ENCODE measurements at regions not wholly inside any gene's neighbourhood (a gene's known extent, or its start where the extent isn't known, plus 50 kb on each side); places are given as distances from the start of the nearest gene placed in this dataset.

DNA sequence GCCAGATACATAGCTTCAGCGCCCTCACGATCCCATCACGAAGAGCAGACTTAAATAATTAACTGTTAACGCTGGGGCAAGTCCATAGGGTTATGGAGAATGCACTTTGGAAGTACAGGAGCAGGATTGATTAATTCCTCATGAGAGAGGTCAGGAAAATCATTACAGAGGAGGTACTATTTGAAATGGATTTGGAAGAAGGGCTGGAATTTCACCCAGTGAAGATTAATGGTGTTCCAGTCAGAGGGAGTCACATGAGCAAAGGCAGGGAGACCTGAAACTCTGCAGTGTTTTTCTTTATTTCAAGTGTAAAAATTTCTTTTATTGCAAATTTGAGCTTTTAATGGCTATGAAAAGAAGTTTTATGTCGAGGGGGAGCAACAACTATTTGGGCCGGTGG, 329.8 kb upstream of the GRM7 start:
- intact Hi-C loops (cut with micrococcal nuclease) = no loop called here

DNA sequence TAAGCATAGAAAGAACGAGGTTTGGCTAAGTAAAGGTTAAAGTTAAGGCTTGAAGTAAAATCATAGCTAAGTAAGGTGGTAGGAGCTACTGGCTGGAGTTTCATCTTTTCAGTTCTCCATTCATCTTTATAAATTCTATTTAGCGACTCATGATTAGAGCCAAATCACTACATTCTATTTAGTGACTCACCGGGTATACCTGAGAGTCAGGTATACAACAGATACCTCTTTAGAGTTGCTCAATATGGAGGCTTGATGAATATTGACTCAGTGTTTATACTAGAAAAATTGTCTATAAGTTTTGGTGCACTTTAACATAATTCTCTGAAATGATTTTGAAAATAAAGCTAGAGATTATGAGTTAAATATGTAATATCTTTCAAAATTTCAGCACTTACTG, 328.8 kb upstream of the GRM7 start:
- intact Hi-C loops (cut with micrococcal nuclease) = no loop called here

DNA sequence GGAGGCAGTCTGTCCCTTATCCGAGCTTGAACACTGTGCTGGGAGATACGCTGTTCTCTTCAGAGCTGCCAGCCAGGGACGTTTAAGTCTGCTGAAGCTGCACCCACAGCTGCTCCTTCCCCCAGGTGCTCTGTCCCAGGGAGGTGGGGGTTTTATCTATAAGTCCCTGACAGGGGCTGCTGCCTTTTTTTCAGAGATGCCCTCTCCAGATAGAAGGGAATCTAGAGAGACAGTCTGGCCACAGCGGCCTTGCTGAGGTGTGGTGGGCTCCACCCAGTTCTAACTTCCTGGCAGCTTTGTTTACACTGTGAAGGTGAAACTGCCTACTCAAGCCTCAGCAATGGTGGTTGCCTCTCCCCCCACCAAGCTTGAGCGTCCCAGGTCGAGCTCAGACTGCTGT, 319.9 kb upstream of the GRM7 start:
- intact Hi-C loops (cut with micrococcal nuclease) = no loop called here

DNA sequence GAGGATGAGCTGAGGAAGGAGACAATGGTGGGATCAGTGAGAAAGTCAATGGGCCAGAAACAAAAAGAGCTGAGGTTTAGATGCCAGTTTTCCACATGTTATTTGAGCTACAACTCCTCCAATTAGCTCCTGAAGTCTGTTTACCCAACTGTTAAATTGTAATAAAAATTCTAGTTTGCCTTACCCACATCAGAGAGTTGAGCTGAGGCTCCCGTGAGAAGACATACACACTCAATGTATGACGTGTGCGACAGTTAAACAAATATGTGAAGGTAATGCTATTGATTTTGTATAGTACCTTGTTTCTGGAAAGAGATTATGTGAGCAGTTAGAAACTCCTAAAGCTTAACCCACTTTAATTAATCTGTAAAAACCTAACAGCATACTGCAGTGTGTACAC, 318.1 kb upstream of the GRM7 start:
- intact Hi-C loops (cut with micrococcal nuclease) = no loop called here

DNA sequence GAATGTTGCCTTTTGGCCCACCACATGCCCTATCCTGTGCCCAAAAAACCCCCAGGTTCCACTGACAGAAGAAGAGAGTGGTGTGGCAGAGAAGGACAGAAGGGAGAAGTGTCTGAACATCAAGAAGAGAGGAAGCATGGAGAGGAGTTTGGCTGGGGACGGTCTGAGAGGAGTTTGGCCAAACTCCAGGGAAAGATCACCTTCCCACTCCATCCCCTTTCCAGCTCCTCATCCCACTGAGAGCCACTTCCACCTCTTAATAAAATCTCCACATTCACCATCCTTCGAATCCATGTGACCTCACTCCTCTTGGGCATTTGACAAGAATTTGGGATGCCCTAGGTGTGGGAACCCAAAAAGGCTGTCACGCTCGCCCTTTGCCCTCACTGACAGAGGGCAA, 311.6 kb upstream of the GRM7 start:
- intact Hi-C loops (cut with micrococcal nuclease) = no loop called here

DNA sequence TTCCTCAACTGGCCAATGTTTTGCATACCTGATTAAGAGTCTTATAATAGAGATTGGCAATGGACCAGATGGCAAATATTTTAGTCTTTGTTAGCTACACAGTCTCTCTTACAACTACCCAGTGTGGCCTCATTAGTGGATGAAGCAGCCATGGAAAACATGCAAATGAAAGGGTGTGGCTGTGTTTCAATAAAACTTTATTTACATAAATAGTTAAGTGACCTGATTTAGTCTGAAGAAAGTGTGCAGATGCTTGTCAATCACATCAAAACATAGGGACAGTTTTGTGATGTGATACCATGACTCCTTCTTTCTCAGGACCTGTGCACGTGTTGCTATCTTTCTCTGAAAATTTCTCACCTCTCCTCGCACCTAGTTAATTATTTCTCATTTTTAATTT, 309.8 kb upstream of the GRM7 start:
- intact Hi-C loops (cut with micrococcal nuclease) = loop anchor here (5.0 kb wide), 1 partner anchor 1081 kb away; no protein-coding TSS in a partner anchor

DNA sequence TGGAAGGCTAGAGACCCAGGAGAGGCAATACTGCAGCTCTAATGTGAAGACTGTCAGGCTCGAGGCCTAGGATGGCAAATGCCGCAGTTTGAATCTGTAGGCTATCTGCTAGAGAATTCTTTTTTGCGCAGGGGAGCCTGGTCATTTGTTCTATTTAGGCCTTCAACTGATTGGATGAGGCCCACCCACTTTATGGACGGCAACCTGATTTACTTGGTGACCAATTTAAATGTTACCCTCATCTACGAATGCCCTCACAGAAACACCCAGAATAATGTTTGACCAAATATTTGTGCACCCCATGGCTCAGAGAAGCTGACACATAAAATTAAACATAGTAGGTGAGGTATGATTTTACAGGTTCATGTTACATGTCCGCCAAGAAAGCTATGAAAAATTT, 300.7 kb upstream of the GRM7 start:
- intact Hi-C loops (cut with micrococcal nuclease) = no loop called here

DNA sequence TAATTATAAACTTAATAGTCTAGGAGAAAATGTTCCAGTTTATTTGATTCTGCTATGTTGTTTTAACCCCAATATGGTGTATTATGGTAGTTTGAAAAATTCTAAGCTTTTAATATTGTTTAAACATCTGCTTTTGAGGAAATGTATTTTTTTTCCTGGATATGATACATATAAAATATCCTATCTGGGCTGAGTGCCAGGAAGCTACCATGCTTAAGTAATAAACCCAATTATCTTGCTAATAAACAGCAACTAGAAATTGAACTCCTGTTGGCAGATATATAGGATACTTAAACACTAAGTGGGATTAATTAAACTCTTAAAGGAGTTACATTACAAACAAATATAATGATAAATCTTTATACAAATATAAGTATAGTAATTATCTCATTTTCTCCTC, 293.7 kb upstream of the GRM7 start:
- intact Hi-C loops (cut with micrococcal nuclease) = no loop called here

DNA sequence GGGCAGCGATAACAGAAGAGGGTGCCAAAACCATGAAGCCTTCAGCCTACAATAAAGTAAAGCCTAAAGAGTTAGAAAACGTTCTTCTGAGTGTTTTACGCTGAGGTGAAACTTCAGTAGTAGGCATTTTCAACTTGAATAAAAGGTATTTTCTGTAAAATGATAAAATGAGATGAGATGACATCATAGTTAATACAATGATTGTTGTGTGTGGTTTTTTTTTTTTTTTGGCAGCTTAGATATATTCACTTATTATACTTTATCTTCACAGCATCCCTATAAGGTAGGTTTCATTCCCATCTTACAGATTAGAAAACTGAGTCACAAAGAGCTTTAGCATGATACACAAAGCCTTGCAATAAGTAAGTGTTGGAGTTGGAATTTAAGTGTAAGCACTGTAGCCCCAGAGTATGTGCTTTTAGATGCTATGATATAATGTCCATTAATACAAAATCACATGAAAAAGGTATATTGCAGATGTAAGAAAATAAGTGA, 291.9 kb upstream of the GRM7 start:
- intact Hi-C loops (cut with micrococcal nuclease) = no loop called here

DNA sequence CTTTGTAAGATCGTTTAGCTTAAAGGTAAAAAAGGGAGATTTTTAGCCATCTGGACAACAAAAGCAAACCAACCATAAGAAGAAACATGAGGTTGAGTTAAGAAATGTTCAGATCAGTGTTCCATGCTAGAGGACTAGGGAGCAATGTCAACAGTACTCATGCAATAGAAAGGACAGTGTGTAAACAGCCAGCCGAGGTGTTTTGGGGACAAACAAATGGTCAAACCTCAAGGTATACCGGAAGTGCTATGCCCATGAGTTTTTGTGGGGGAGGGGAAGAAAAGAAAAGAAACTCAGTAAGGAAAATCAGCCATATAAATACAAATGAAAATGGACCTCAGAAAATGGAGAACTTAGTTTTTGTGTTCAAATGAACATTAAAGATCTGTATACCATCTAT, 289.5 kb upstream of the GRM7 start:
- intact Hi-C loops (cut with micrococcal nuclease) = no loop called here

DNA sequence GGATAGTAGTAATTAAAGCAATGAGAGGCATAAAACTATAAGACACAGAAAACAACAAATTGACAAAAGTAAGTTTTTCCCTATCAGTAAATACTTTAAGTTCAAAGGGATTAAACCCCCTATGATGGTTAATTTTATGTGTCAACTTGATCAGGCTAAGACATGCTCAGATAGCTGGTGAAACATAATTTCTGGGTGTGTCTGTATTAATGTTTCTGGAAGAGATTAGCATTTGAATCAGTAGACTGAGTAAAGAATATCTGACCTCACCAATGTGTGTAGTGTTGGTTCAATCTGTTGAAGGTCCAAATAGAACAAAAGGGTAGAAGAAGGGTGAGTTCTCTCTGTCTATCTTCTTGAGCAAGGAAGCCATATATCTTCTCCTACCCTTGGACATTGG, 283.3 kb upstream of the GRM7 start:
- intact Hi-C loops (cut with micrococcal nuclease) = no loop called here

DNA sequence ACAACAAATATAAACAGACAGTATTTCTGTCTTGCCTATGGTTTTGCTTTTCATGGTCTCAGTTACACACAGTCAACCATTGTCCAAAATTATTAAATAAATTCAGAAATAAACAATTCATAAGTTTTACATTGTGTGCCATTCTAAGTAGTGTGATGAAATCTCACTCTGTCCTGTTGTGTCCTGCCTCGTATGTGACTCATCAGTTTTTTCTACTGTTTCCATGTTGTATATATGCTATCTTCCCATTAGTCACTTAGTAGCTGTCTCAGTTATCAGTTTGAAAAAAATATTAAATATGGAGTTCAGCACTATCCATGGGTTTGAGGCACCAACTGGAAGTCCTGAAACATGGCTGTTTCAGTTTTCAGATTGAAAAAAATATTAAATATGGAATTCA, 282.4 kb upstream of the GRM7 start:
- intact Hi-C loops (cut with micrococcal nuclease) = no loop called here

DNA sequence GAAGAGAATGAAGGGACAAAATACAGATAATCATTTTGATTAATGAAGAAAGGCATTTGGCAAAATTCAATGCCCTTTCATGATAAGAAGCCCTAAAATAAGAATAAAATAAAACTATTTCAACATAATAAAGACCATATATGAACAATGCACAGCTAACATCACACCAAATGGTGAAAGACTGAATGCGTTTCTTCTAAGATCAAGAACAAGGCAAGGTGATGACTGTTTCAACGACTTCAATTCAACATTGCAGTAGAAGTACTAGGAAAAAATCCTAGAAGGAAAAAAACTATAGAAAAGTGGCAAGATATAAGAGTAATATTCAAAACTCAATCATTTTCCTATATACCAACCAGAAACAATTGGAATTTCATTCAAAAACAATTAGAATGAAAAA, 280.1 kb upstream of the GRM7 start:
- intact Hi-C loops (cut with micrococcal nuclease) = no loop called here

DNA sequence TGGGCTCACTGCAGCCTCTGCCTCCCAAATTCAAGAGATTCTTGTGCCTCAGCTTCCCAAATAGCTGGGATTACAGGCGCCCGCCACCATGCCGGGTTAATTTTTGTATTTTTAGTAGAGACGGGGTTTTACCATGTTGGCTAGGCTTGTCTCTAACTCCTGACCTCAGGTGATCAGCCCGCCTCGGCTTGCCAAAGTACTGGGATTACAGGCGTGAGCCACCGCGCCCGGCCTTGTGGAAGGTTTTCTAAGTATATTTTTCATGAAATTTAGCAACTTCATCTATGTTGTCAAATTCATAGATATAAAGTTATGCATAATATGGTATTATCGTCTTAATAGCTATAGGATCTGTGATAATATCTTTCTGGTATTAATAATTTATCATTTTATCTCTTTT, 275.6 kb upstream of the GRM7 start:
- intact Hi-C loops (cut with micrococcal nuclease) = no loop called here

DNA sequence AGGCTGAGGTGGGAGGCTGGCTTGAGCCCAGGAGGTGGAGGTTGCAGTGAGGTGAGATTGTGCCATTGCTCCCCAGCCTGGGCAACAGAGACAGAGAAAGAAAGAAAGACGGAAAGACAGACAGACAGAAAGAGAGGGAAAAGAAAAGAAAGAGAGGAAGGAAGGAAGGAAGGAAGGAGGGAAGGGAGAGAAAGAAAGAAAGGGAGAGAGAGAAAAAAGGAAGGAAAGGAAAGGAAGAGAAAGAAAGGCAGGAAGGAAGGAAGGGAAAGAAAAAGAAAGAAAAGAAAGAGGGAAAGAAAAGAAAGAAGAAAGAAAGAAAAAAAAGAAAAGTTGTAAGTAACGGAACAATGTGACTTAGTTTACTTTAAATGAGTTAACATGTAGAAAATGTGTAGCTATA, 260.7 kb upstream of the GRM7 start:
- intact Hi-C loops (cut with micrococcal nuclease) = no loop called here

DNA sequence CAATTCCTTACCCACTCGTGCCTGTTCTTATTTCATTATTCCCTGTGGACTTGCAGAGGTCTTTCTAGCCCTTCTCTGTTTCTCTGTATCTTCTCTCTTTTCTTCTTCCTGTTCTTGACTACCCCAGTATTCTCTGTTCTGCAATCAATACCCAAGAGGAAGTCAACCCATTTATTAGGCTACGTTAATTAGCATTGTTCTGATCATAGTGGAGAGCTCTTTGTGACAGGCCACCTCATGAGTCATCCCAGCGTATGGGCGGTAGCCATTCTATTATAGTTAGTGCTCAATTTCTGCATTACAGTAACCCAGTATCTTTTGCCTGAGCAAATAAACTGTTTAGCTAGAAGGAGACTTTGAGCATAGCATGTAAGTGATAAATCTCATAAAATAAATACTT, 259.5 kb upstream of the GRM7 start:
- intact Hi-C loops (cut with micrococcal nuclease) = no loop called here

DNA sequence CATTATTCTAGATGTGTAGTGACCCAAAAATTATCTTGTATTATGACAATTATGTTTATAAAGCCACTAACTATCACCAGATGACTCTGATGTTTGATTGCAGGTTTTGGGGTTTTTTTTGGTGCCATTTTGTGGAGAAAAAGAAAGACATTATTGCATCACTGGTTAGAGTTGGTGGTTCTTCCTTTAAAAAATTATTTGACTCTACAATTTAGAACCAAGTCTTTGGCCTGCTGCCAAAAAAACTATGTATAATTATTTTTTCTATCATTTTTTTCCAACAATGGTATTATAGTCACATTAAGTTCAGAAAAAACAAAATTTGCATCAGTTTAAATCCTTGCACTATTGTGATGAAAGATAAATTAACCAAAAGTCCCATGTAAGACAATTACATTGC, 258.6 kb upstream of the GRM7 start:
- intact Hi-C loops (cut with micrococcal nuclease) = no loop called here

DNA sequence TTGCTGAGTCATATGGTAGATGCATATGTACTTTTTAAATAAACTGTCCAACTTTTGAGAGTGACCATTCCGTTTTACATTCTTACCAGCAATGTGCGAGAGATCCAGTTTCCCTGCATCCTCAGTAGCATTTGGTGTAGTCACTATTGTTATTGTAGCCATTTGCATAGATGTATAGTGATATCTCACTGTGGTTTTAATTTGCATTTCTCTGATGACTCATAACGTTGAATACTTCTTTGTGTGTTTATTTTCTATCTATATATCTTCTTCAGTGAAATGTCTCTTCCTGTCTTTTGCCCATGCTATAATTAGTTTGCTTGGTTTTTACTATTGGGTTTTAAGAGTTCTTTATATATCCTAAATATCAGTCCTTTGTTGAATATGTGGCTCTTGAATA, 255.7 kb upstream of the GRM7 start:
- intact Hi-C loops (cut with micrococcal nuclease) = no loop called here

DNA sequence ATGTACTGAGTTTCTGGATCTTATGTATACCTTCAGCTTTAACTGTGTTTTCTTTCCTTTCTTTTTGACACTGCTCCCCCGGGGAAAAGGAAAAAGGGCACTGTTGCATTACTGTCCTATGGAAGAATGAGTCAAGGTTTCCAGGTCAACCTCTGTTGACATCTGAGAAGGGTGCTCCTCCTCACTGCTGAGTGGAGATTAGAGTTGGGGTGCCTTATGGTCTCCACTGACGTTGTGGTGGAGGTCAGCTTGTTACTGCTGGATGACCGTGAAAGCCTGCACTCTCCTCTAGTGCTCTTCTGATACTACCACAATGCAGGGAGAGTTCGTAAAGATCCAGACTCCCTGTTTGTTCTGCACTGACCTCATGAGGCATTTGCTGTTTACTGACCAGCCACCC, 252.1 kb upstream of the GRM7 start:
- intact Hi-C loops (cut with micrococcal nuclease) = no loop called here

DNA sequence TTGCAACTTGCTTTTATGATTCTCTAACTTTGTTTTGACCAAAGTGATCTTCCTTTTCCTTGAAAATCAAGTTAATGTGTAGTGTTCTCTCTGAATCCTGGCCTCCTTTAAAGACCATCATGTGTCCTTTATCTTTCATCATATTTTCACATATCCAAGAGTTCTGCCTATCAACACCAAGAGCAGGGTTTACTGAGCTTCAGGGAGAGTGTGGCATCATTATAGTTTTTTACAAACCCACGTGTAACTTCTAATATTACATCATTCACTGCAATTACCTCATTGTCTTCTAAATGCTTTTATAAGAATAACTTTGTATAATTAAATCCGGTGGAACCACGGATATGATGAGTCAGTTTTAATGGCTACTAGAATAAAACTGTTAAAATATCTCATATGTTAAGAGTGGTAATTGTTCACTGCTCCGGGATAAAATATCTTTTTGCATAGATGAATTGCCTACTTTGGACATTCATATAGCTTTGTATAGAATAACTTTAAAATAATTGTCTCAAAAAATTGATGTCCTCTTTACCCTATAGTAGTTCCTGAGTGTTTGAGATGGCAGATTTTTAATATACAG, 248.8 kb upstream of the GRM7 start:
- intact Hi-C loops (cut with micrococcal nuclease) = no loop called here

DNA sequence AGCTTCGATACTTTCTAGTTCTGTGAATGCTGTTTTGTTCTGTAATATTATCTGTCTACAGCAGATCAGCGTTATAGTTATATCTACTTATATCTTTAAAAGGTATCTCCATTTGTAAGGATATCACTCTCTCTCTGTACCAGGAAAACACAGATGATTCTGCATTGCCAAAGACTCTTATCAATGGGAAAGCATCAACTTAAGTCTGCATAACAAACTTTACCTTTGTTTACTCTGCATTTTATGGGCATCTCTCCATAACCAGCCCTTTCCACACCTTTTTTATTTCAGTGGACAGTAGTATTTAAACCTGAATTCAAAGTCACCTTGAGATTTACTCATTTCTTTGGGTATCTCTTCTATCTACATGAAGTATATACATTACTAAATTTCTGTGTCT, 238.7 kb upstream of the GRM7 start:
- intact Hi-C loops (cut with micrococcal nuclease) = no loop called here

DNA sequence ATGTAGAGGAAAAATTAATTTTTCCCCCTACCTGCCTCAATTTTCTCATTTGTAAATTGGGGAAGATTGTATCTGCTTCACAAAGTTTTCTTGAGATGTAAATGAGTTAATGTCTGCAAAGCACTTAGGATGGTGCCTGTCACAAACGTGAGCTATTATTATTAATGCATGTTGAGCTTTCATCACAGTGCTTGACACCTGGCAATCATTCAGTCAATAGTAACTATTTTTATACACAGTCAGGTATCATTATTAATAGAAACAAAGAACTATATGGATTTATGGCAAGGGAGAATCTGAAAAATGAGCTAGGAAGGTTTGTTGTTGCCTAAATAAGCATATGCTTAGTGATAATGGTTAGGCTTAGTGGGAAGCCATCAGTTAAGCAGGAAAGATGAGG, 238.2 kb upstream of the GRM7 start:
- intact Hi-C loops (cut with micrococcal nuclease) = no loop called here

DNA sequence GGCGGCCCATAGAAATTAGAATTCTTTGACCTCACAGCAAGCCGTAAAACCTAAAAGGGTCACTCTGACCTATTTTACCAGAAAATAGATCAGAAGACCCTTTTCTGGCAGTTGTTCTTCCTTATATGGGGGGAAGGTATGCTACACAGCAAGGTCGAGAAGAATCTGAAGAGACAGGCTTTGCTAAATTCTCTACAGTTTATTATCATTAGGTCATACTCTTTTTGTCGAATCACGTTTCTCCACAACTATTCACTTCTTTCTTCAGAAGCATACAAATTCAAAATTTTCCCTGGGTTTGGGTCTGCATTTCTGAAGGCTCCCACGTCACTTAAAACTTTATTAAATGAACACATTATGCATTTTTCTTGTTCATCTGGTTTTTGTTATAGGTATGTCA, 229.5 kb upstream of the GRM7 start:
- intact Hi-C loops (cut with micrococcal nuclease) = no loop called here

DNA sequence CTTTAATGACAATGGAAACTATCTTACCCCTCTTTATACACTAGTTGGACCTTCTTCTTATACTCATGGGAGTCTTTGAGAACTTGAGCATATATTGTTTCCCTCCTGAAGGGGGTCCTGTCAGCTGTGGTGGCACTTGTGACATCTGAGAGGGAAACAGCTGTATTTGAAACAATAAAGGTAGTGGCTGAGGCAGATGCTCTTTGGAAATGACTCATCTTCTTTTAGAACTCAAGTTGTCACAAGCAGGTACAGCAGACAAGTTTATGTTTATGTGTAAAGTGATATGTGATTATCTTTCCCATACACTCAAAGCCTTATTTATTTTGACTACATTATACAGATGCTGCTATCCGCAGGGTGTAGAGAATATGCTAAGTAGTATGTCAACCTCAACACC, 220.0 kb upstream of the GRM7 start:
- intact Hi-C loops (cut with micrococcal nuclease) = no loop called here
